ENCODE measurements at regions not wholly inside any gene's neighbourhood (a gene's known extent, or its start where the extent isn't known, plus 50 kb on each side); places are given as distances from the start of the nearest gene placed in this dataset.

DNA sequence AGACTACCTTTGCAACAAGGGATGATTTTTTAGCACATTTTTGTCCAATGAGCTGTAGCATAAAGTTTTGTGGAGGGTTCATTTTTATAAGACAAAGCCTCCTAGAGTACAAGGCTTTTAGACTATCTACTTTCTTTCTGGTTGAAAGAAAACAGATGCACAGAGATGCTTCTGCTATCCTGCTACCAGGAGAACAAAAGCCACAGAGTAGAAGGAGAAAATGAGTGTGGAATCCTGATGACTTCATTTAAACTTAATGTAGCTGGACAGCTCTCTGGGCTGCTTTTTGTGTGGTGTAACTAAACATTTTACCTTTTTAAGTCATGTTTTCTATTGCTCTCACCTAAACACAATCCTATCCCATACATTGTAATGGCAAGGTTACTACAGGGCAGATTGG, 1009.4 kb downstream of the TLE1 start:
- TF ChIP-seq SIN3A (conservative IDR thresholded peaks at IDR 0.05 in 1 of 2, IDR thresholded peaks at IDR 0.05 in 1 of 2; ENCODE audit: low read depth in 1 of 2, low read length in 2 of 2) (no peak), YY1 (IDR thresholded peaks at IDR 0.05; ENCODE audit: low read depth, low read length) (no peak), POLR2A (IDR thresholded peaks at IDR 0.05; ENCODE audit: control extremely low read depth in 1 of 2, low read depth in 2 of 2, low read length in 2 of 2) (no peak), RAD21 (IDR thresholded peaks at IDR 0.05 in 1 of 2, conservative IDR thresholded peaks at IDR 0.05 in 1 of 2; ENCODE audit: low read depth in 2 of 2, low read length in 2 of 2) (no peak), EZH2 (IDR thresholded peaks at IDR 0.05; ENCODE audit: low read depth, low read length, severe bottlenecking) (no peak), KDM1A (IDR thresholded peaks at IDR 0.05; ENCODE audit: borderline replicate concordance, low read length) (no peak), KDM5A (IDR thresholded peaks at IDR 0.05; ENCODE audit: low read length) (no peak), GABPA (IDR thresholded peaks at IDR 0.05; ENCODE audit: borderline replicate concordance, insufficient read depth, low read length) (no peak), GTF2F1 (IDR thresholded peaks at IDR 0.05; ENCODE audit: borderline replicate concordance, low read depth, low read length) (no peak), MAFK (IDR thresholded peaks at IDR 0.05; ENCODE audit: low read depth, low read length) (no peak)
- TF ChIP-seq, protein P1, sequence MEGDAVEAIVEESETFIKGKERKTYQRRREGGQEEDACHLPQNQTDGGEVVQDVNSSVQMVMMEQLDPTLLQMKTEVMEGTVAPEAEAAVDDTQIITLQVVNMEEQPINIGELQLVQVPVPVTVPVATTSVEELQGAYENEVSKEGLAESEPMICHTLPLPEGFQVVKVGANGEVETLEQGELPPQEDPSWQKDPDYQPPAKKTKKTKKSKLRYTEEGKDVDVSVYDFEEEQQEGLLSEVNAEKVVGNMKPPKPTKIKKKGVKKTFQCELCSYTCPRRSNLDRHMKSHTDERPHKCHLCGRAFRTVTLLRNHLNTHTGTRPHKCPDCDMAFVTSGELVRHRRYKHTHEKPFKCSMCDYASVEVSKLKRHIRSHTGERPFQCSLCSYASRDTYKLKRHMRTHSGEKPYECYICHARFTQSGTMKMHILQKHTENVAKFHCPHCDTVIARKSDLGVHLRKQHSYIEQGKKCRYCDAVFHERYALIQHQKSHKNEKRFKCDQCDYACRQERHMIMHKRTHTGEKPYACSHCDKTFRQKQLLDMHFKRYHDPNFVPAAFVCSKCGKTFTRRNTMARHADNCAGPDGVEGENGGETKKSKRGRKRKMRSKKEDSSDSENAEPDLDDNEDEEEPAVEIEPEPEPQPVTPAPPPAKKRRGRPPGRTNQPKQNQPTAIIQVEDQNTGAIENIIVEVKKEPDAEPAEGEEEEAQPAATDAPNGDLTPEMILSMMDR (IDR thresholded peaks at IDR 0.05; ENCODE audit: control extremely low read depth in 1 of 3, insufficient read depth in 1 of 3, low read depth in 1 of 3, low read length in 3 of 3): no peak
- TF ChIP-seq, protein P2, sequence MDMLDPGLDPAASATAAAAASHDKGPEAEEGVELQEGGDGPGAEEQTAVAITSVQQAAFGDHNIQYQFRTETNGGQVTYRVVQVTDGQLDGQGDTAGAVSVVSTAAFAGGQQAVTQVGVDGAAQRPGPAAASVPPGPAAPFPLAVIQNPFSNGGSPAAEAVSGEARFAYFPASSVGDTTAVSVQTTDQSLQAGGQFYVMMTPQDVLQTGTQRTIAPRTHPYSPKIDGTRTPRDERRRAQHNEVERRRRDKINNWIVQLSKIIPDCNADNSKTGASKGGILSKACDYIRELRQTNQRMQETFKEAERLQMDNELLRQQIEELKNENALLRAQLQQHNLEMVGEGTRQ (IDR thresholded peaks at IDR 0.05; ENCODE audit: low read length): no peak
- TF ChIP-seq, protein P3, sequence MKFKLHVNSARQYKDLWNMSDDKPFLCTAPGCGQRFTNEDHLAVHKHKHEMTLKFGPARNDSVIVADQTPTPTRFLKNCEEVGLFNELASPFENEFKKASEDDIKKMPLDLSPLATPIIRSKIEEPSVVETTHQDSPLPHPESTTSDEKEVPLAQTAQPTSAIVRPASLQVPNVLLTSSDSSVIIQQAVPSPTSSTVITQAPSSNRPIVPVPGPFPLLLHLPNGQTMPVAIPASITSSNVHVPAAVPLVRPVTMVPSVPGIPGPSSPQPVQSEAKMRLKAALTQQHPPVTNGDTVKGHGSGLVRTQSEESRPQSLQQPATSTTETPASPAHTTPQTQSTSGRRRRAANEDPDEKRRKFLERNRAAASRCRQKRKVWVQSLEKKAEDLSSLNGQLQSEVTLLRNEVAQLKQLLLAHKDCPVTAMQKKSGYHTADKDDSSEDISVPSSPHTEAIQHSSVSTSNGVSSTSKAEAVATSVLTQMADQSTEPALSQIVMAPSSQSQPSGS (IDR thresholded peaks at IDR 0.05; ENCODE audit: low read length): no peak
